OCI-LY3 (cell line): ENCODE measurements at regions not wholly inside any gene's neighbourhood (a gene's known extent, or its start where the extent isn't known, plus 50 kb on each side); places are given as distances from the start of the nearest gene placed in this dataset.
"Not testable (repeated sequence)": the region's sequence is repeated elsewhere in the genome, so short reads cannot be mapped to it uniquely, and the experiment has no call there.

Source experiments
- H2AFZ ChIP-seq: fragments of 200-600, 300-600 bp; shearing (Covaris generic); 2 replicates; pipeline ENCODE4 v1.6.0; 2014; ENCODE audit warnings: antibody characterized with exemption, low read depth, low read length
- H3K27ac ChIP-seq: fragments of 200-600, 300-600 bp; sonication (generic); 2 replicates; pipeline ENCODE4 v1.5.1; 2014; ENCODE audit warnings: mild to moderate bottlenecking, low read length, moderate library complexity, mixed read lengths
- H3K27me3 ChIP-seq: fragments of 200-600, 300-600 bp; sonication (generic); 2 replicates; pipeline ENCODE4 v1.6.1; 2014; ENCODE audit warnings: low read depth, low read length, mixed read lengths
- H3K36me3 ChIP-seq: fragments of 200-600, 300-600 bp; sonication (generic); replicated peaks from 2 replicates; pipeline ENCODE3; 2014; ENCODE audit warnings: low read depth, low read length, mixed read lengths
- H3K4me1 ChIP-seq: fragments of 300-600, 200-600 bp; sonication (generic); 2 replicates; pipeline ENCODE4 v1.6.1; 2014; ENCODE audit warnings: low read length, mixed read lengths
- H3K4me2 ChIP-seq: fragments of 200-600, 300-600 bp; sonication (generic); 2 replicates; pipeline ENCODE4 v1.6.1; 2014; ENCODE audit warnings: low read length, mixed read lengths
- H3K4me3 ChIP-seq: fragments of 300-600, 200-600 bp; sonication (generic); 2 replicates; pipeline ENCODE4 v1.5.1; 2014; ENCODE audit warnings: antibody characterized with exemption, mild to moderate bottlenecking, low read length, moderate library complexity
- H3K79me2 ChIP-seq: fragments of 300-600, 200-600 bp; shearing (Covaris generic); 2 replicates; pipeline ENCODE4 v1.6.1; 2014; ENCODE audit warnings: mild to moderate bottlenecking, low read length, mixed read lengths
- H3K9ac ChIP-seq: fragments of 300-600, 200-600 bp; shearing (Covaris generic); 2 replicates; pipeline ENCODE4 v1.6.0; 2014; ENCODE audit warnings: mild to moderate bottlenecking, low read length, moderate library complexity
- H3K9me3 ChIP-seq: fragments of 200-600, 300-600 bp; shearing (Covaris generic); 2 replicates; pipeline ENCODE4 v1.6.1; 2014; ENCODE audit warnings: low read length, mixed read lengths; ENCODE audit not compliant: insufficient read depth
- H4K20me1 ChIP-seq: fragments of 200-600, 300-600 bp; sonication (generic); 2 replicates; pipeline ENCODE4 v1.6.1; 2016; ENCODE audit warnings: low read length, mixed read lengths; ENCODE audit not compliant: insufficient read depth
- EZH2phosphoT487 ChIP-seq: fragments of 200-600 bp; shearing (Covaris generic); IDR thresholded peaks from 2 replicates; pipeline ENCODE4 v1.6.1; 2018; ENCODE audit warnings: antibody characterized with exemption, mixed run types, low read depth
- TF ChIP-seq, protein P1 (sequence below): fragments of 200-600, 300-600 bp; sonication (generic); IDR thresholded peaks from 2 replicates; pipeline ENCODE4 v1.5.1; 2014; ENCODE audit warnings: antibody characterized with exemption, low read length, low read depth

DNA sequence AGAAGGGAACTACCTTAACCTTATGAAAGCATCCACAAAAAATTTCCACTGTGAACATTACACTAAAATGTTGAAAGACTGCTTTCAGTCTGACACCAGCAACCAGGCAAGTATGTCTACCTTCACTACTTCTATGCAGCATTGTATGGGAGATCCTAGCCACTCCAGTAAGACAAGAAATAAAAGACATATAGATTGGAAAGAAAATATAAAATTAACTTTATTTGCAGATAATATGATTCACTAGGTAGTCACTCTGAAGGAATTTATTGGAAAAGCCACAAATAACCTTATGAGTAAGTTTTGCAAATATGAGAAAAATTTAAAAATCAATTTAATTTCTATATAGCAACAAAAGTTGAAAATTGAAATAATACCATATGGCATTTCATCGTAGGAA lies 172.0 kb downstream of the RERGL start:
- Histone ChIP-seq H3K4me1 (no peaks in the 10 kb centered on the region), H3K79me2 (no peaks in the 10 kb centered on the region), H3K27ac (no peak overlapping the region), H3K36me3 (no peaks in the 10 kb centered on the region), H3K9me3 (no peaks in the 10 kb centered on the region; the same call in 1 of the 2 replicates), H4K20me1 (no peaks in the 10 kb centered on the region), H3K4me3 (no peak overlapping the region), H3K4me2 (no peak overlapping the region), H3K27me3 (no peaks in the 10 kb centered on the region), H3K9ac (no peak overlapping the region), H2AFZ (no peak overlapping the region)
- TF ChIP-seq, protein P1, sequence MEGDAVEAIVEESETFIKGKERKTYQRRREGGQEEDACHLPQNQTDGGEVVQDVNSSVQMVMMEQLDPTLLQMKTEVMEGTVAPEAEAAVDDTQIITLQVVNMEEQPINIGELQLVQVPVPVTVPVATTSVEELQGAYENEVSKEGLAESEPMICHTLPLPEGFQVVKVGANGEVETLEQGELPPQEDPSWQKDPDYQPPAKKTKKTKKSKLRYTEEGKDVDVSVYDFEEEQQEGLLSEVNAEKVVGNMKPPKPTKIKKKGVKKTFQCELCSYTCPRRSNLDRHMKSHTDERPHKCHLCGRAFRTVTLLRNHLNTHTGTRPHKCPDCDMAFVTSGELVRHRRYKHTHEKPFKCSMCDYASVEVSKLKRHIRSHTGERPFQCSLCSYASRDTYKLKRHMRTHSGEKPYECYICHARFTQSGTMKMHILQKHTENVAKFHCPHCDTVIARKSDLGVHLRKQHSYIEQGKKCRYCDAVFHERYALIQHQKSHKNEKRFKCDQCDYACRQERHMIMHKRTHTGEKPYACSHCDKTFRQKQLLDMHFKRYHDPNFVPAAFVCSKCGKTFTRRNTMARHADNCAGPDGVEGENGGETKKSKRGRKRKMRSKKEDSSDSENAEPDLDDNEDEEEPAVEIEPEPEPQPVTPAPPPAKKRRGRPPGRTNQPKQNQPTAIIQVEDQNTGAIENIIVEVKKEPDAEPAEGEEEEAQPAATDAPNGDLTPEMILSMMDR, result no peak
- no peak for TF ChIP-seq EZH2phosphoT487

DNA sequence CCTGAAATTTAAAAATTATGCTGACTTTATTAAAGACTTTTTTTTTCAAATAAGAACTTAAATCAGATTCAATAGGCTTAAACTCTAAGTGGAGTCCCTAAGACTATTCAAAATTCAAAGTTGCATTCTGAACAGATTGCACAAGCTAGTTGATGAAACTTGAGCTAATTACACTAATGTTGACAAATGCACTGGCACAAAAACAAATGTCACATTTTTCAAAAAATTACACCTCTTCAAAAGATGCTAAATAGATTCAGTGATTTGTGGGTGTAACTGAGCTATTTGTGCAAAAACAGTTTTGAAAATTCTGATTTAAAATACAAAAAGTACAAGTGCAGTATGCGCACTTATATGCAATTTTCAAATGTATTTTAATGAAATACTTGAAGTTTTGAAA lies 205.4 kb downstream of the RERGL start:
- Histone ChIP-seq H3K27me3 (no peaks in the 10 kb centered on the region), H2AFZ (no peak overlapping the region), H3K9ac (no peak overlapping the region), H3K4me2 (no peak overlapping the region), H3K9me3 (no peaks in the 10 kb centered on the region), H3K36me3 (no peaks in the 10 kb centered on the region), H3K79me2 (no peaks in the 10 kb centered on the region), H3K27ac (no peak overlapping the region), H3K4me1 (no peaks in the 10 kb centered on the region), H3K4me3 (no peak overlapping the region), H4K20me1 (no peaks in the 10 kb centered on the region)
- no peak for TF ChIP-seq EZH2phosphoT487
- TF ChIP-seq, protein P1, result no peak

DNA sequence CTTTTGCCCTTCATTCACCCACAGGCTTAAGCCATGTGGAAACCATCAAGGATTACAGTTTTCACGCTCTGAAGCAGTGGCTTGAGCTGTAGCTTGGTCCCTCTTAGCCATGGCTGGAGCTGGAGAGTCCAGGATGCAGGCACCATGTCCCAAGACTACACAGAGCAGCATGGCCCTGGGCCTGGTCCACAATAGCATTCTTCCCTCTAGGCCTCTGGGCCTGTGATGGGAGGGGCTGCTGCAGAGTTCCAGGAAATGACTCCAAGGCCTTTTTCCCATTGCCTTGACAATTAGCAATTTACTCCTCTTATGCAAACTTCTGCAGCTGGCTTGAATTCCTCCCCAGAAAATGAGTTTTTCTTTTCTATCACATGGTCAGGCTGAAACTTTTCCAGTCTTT lies 211.3 kb downstream of the RERGL start:
- H3K4me3 ChIP-seq, result no peak overlapping the region
- no peak for TF ChIP-seq EZH2phosphoT487
- TF ChIP-seq, protein P1, result no peak
- no peak overlapping the region for H3K9ac ChIP-seq
- H3K27ac ChIP-seq, result no peak overlapping the region
- H2AFZ ChIP-seq, result no peak overlapping the region
- H3K4me1 ChIP-seq, result no peaks in the 10 kb centered on the region
- no peaks in the 10 kb centered on the region for H3K36me3 ChIP-seq
- H3K27me3 ChIP-seq, result no peaks in the 10 kb centered on the region
- H3K9me3 ChIP-seq, result no peaks in the 10 kb centered on the region
- no peak overlapping the region for H3K4me2 ChIP-seq
- H4K20me1 ChIP-seq, result no peaks in the 10 kb centered on the region
- H3K79me2 ChIP-seq, result no peaks in the 10 kb centered on the region

DNA sequence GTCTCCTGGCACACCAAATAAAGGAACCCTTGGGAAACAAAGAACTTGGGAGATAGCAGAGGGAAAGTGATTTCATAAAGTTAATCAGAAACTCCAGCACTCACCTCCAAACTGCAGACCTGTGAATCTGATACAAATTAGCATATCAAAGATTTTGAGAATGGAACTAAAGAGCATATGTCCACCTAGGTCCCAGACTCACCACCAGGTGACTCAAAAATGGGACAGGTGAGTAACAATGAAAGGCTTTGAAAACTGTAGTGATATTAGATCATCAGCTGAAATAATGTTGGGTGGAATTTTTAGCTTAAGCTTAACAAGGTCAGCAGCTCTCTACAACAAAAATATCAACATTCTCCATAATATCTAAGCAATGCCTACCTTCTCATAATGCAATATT lies 214.8 kb downstream of the RERGL start:
- H3K27ac ChIP-seq, result no peak overlapping the region
- H2AFZ ChIP-seq, result no peak overlapping the region
- no peak overlapping the region for H3K4me3 ChIP-seq
- no peak overlapping the region for H3K9ac ChIP-seq
- no peak for TF ChIP-seq EZH2phosphoT487
- H3K4me1 ChIP-seq, result no peaks in the 10 kb centered on the region
- no peaks in the 10 kb centered on the region for H3K27me3 ChIP-seq
- no peaks in the 10 kb centered on the region for H3K9me3 ChIP-seq
- no peaks in the 10 kb centered on the region for H4K20me1 ChIP-seq
- no peak overlapping the region for H3K4me2 ChIP-seq
- no peaks in the 10 kb centered on the region for H3K79me2 ChIP-seq
- H3K36me3 ChIP-seq, result no peaks in the 10 kb centered on the region

DNA sequence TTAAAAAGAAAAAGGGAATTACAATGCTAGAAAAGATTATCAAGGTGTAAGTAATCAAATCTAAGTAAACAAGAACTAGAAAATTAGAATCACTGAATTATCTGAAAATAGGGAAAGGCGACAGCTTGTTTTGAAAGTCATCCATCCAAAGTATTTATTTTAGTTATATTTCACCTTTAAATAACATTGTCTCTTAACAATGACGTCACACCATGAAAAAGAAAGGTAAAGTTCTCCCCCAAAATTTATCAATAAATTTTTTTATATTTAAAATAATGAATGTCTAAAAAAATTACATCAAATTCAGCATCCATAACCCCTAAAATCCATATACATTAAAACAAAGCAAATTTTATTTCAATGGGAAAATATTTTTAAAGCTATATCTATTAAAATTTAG lies 223.2 kb downstream of the RERGL start:
- Histone ChIP-seq H3K27ac (no peak overlapping the region), H3K4me2 (no peak overlapping the region), H2AFZ (no peak overlapping the region), H3K27me3 (no peaks in the 10 kb centered on the region), H3K79me2 (no peaks in the 10 kb centered on the region), H3K4me3 (no peak overlapping the region), H3K9ac (no peak overlapping the region), H3K9me3 (no peaks in the 10 kb centered on the region), H4K20me1 (no peaks in the 10 kb centered on the region), H3K4me1 (no peaks in the 10 kb centered on the region), H3K36me3 (no peaks in the 10 kb centered on the region)
- TF ChIP-seq, protein P1, result no peak
- TF ChIP-seq EZH2phosphoT487, result no peak

DNA sequence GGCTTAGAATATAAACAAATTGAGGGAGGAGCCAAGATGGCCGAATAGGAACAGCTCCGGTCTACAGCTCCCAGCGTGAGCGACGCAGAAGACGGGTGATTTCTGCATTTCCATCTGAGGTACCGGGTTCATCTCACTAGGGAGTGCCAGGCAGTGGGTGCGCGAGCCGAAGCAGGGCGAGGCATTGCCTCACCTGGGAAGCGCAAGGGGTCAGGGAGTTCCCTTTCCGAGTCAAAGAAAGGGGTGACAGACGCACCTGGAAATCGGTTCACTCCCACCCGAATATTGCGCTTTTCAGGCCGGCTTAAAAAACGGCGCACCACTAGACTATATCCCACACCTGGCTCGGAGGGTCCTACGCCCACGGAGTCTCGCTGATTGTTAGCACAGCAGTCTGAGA lies 234.4 kb downstream of the RERGL start:
- not testable (repeated sequence) for H3K4me1 ChIP-seq

More for the DNA sequence above, 234.4 kb downstream of the RERGL start:
- not testable (repeated sequence) for H3K4me2 ChIP-seq, H4K20me1 ChIP-seq, H3K9ac ChIP-seq, H3K79me2 ChIP-seq, H3K9me3 ChIP-seq, H3K27me3 ChIP-seq, H3K36me3 ChIP-seq, H3K27ac ChIP-seq, H2AFZ ChIP-seq, H3K4me3 ChIP-seq
